ENCODE measurements at regions not wholly inside any gene's neighbourhood (a gene's known extent, or its start where the extent isn't known, plus 50 kb on each side); places are given as distances from the start of the nearest gene placed in this dataset.

GRCh38 chr6:50585441-50586330 is 127.6 kb upstream of the TFAP2D start:
- DNase-seq: no peak
- Histone ChIP-seq H3K4me1 (ENCODE audit: control insufficient read depth, insufficient read depth, low read length) (no peaks in the 10 kb centered on the region), H3K36me3 (ENCODE audit: control insufficient read depth, insufficient read depth, low read length) (no peaks in the 10 kb centered on the region), H3K9me3 (ENCODE audit: control insufficient read depth, insufficient read depth, low read length) (no peaks in the 10 kb centered on the region), H3K9me1 (ENCODE audit: insufficient read depth, low read length) (no peaks in the 10 kb centered on the region), H3K27me3 (ENCODE audit: control insufficient read depth, insufficient read depth, low read length) (no peaks in the 10 kb centered on the region), H3K27ac (ENCODE audit: insufficient read depth, low read length) (no peak overlapping the region), H3K9ac (ENCODE audit: low read depth, low read length) (no peak overlapping the region), H2AK5ac (ENCODE audit: low read depth, low read length) (no peak overlapping the region), H2BK5ac (ENCODE audit: low read depth, low read length, poor library complexity, severe bottlenecking) (no peak overlapping the region), H4K5ac (ENCODE audit: low read depth, low read length) (no peak overlapping the region), H3K4ac (ENCODE audit: low read depth, low read length) (no peak overlapping the region), H4K8ac (ENCODE audit: low read depth in 2 of 2, low read length in 2 of 2) (no peak overlapping the region), H3K56ac (ENCODE audit: extremely low read depth, insufficient read depth, low read length) (no peak overlapping the region), H2BK20ac (ENCODE audit: low read depth, low read length) (no peak overlapping the region), H3K79me1 (ENCODE audit: low read depth in 1 of 2, low read length in 2 of 2) (no peaks in the 10 kb centered on the region), H2BK120ac (ENCODE audit: low read depth, low read length) (no peak overlapping the region), H2AFZ (replicated peaks; ENCODE audit: low read length, poor library complexity) (no peak overlapping the region), H3K4me2 (ENCODE audit: low read depth, low read length) (no peak overlapping the region), H3K23ac (ENCODE audit: low read depth, low read length) (no peak overlapping the region), H2AK9ac (replicated peaks; ENCODE audit: low read depth, low read length, poor library complexity) (no peak overlapping the region), H3K14ac (replicated peaks; ENCODE audit: low read depth, low read length) (no peak overlapping the region), H3K4me3 (ENCODE audit: insufficient read depth, low read depth, low read length) (no peak overlapping the region), H3K18ac (ENCODE audit: low read depth, low read length) (no peak overlapping the region), H4K91ac (ENCODE audit: insufficient read depth, low read depth, low read length) (no peak overlapping the region), H2BK15ac (ENCODE audit: low read depth, low read length) (no peak overlapping the region), H4K20me1 (ENCODE audit: insufficient read depth, low read length) (no peaks in the 10 kb centered on the region)
- ATAC-seq (ENCODE audit: low read depth): no peak
- dilution Hi-C loops (cut with HindIII; ENCODE audit: low sequenced_read_pairs, unreplicated experiment): no loop called here
- WGBS, 2 experiments (ENCODE audit: extremely low coverage in 2 of 2, insufficient read length in 1 of 2): 3% methylated on average over 5 of the region's 15 CpGs; no CpG with 5 or more reads in 1 of the 2 experiments
- in situ Hi-C loops (cut with MboI; ENCODE audit: low sequenced_read_pairs): no loop called here
- BruUV-seq (replicated peaks): no TSS peak
- intact Hi-C loops (cut with micrococcal nuclease): no loop called here
- POLR2A ChIA-PET (ENCODE audit: unreplicated experiment): no interaction called here
- CTCF ChIA-PET: interaction anchor here (0.6 kb wide), 1 partner anchor 125 kb away, joined by 5 read pairs; no protein-coding TSS in a partner anchor
- TF ChIP-seq RAD21 (IDR thresholded peaks at IDR 0.05; ENCODE audit: low read length) (no peak), ELK1 (IDR thresholded peaks at IDR 0.05; ENCODE audit: borderline replicate concordance, low read depth, low read length) (no peak), CTCF (conservative IDR thresholded peaks at IDR 0.05; ENCODE audit: low read depth, low read length) (no peak), USF2 (IDR thresholded peaks at IDR 0.05; ENCODE audit: low read depth, low read length) (no peak), POLR2A (IDR thresholded peaks at IDR 0.05; ENCODE audit: low read depth, low read length) (no peak), CEBPB (IDR thresholded peaks at IDR 0.05; ENCODE audit: low read depth, low read length) (no peak), MAZ (IDR thresholded peaks at IDR 0.05; ENCODE audit: borderline replicate concordance, low read depth, low read length) (no peak), NFE2L2 (IDR thresholded peaks at IDR 0.05; ENCODE audit: low read depth, low read length) (no peak), CHD1 (IDR thresholded peaks at IDR 0.05; ENCODE audit: low read depth, low read length) (no peak), SMC3 (IDR thresholded peaks at IDR 0.05; ENCODE audit: low read depth, low read length) (no peak), MXI1 (IDR thresholded peaks at IDR 0.05; ENCODE audit: borderline replicate concordance, low read depth, low read length) (no peak), RCOR1 (IDR thresholded peaks at IDR 0.05; ENCODE audit: insufficient replicate concordance, low read length) (no peak), BHLHE40 (IDR thresholded peaks at IDR 0.05; ENCODE audit: low read depth, low read length) (no peak), FOS (IDR thresholded peaks at IDR 0.05; ENCODE audit: low read depth, low read length) (no peak), RFX5 (IDR thresholded peaks at IDR 0.05; ENCODE audit: low read depth, low read length) (no peak)
